Hypothalamus (tissue), 51 donors: ENCODE measurements at regions not wholly inside any gene's neighbourhood (a gene's known extent, or its start where the extent isn't known, plus 50 kb on each side); places are given as distances from the start of the nearest gene placed in this dataset.

ENCODE experiments used
- DNase-seq, 51 donors: peaks; one replicate each; lab custom pipeline; 2025; lab: John Stamatoyannopoulos, UW

DNA sequence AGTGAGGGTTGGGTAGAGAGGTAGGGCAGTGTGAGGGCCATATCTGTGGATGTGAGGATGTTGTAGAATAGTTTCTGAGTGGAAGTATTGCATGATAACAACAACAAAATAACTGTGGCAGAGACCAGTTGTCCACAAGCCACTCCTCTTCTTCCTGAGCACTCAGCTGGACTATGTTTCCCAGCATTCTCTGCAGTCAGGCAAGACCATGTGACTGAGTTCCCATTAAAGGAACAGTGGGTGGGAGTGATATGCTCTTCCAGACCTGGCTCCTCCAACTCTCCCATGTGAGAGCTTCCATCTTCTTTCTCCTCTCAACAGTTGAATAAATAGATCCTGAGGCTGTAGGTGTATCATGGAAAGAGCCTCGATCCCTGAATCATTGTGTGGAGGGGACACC is 272.4 kb downstream of the CBLN1 start:
- DNase-seq: no peak

GRCh38 chr16:49003992-49004391 is 277.6 kb downstream of the CBLN1 start:
- no peak for DNase-seq

GRCh38 chr16:49003022-49003421 is 278.6 kb downstream of the CBLN1 start:
- no peak for DNase-seq

DNA sequence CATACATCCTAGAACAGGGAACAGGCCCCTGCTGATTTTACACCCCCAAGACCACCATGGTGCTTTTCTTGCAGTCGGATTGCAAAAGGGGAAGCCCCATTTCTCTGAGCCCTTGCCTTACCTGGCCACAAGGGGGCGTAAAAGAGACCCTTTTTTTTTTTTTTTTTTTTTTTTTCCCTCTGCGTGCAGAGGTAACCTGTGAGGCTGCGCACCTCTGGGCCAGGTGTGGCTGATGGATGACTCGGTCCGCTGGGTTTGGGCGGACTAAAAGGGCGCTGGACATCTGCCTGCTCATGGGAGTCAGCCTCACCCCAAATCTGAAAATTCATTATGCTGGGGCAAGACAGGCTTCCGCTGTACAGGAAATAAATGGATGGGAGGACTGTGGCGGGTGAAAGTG is 281.0 kb downstream of the CBLN1 start:
- no peak for DNase-seq

- DNase-seq: no peak
Observed at GRCh38 chr16:48999508-48999907, 282.1 kb downstream of the CBLN1 start.

DNA sequence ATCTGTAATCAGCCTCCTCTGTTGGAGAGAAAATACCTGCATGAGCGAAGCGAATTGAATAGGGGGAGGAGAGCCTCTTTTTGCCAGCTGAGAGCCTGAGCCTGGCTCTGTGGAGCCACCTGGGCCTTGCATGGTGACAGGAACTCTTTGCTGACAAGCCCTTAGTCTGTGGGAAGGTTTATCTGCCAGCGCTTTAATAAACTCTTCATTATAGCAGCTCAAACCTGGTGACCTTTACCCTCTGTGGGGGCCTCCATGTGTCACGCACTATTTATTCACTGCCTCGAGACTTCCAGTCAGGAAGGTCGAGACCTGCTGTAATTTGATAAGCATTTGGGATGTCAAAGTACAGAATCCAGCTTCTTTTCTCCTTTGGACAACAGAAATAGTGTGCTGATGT is 282.6 kb downstream of the CBLN1 start:
- no peak for DNase-seq

- DNase-seq: no peak
Observed at GRCh38 chr16:48997946-48998345, 283.7 kb downstream of the CBLN1 start.

- DNase-seq: no peak
Observed at GRCh38 chr16:48997081-48997615, 284.5 kb downstream of the CBLN1 start.

GRCh38 chr16:48978501-48978900 is 303.1 kb downstream of the CBLN1 start:
- DNase-seq: no peak

DNA sequence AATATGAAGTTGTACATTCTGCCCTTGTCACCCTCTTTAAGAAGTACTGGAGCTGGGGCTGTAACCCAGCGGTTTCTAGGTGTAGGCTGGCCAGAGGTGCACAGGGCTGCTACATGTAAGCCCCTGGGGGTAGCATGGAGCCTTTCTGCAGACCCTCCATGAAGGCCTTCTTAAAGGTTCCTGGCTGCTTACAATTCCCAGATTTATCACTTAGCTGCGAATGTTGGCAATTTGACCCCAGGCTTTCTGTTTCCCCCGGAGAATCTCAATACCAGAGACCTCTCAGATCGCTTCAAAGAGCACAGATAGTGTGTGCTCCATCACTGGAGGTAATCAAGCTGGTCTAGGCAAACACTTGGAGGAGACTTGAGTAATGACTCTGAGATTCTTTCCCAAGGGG is 309.4 kb downstream of the CBLN1 start:
- DNase-seq: no peak

DNA sequence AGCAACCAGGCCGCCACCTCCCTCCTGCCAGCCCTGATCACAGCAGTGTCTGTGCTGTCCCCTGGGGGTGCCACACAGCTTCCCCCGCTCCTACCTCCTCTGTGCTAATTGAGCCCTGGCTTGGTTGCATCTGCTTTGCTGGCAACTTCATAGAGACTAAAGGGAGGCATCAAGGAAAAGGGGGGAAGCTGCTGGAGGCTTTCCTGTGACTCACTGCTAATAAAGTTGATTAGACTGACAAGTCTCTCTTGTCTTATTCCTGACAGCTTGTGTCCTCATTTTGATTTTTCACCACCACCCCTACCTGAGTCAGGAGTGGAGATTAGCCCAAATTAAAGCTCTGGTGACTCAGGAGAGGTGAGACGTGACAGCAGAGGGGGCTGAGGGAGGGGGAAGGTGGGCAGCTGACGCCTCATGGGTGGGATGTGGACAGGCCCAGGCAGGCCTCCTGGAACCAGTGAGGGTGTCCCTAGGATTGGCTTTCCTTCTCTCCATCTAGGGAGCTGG is 310.0 kb downstream of the CBLN1 start:
- DNase-seq: peak in 1 of 51 donors; percentile 6

- DNase-seq: no peak
Observed at GRCh38 chr16:48970216-48970615, 311.4 kb downstream of the CBLN1 start.

GRCh38 chr16:48969611-48970010 is 312.0 kb downstream of the CBLN1 start:
- DNase-seq: no peak

GRCh38 chr16:48965386-48965785 is 316.3 kb downstream of the CBLN1 start:
- no peak for DNase-seq

GRCh38 chr16:48963901-48964615 is 317.6 kb downstream of the CBLN1 start:
- DNase-seq: no peak

DNA sequence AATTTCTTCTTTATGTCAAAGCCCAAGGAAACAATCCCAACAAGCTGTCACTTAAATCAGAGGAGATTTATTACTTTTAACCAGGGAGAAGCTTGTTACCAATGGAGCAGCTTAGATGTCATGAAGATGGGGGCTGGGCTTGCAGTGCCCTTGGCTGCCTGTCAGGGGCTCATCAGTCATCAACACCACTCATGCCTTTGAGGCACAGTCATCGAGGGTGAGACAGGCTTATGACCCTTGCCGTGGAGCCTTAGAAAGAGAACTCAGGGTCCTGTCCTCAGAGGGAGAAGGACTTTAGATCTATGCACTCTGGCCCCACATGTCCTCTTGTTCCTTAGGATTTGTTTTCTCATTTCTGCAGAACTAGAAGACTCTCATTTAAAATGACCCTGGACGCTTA is 318.3 kb downstream of the CBLN1 start:
- DNase-seq: no peak

- DNase-seq: no peak
Observed at GRCh38 chr16:48961546-48961945, 320.1 kb downstream of the CBLN1 start.

- DNase-seq: no peak
Observed at GRCh38 chr16:48960830-48961229, 320.8 kb downstream of the CBLN1 start.

GRCh38 chr16:48959747-48960146 is 321.9 kb downstream of the CBLN1 start:
- no peak for DNase-seq

GRCh38 chr16:48959204-48959603 is 322.4 kb downstream of the CBLN1 start:
- no peak for DNase-seq

GRCh38 chr16:48958681-48959080 is 323.0 kb downstream of the CBLN1 start:
- no peak for DNase-seq

GRCh38 chr16:48956620-48957019 is 325.0 kb downstream of the CBLN1 start:
- no peak for DNase-seq

GRCh38 chr16:48955837-48956236 is 325.8 kb downstream of the CBLN1 start:
- DNase-seq: no peak
